Jurkat, Clone E6-1 (cell line): ENCODE measurements at regions not wholly inside any gene's neighbourhood (a gene's known extent, or its start where the extent isn't known, plus 50 kb on each side); places are given as distances from the start of the nearest gene placed in this dataset.

Source experiments
- DNase-seq: peaks from one replicate; pipeline ENCODE4 v3.0.0-alpha.2; 2011; ENCODE audit warnings: low read depth, low spot score
- H3K4me3 ChIP-seq: 2 replicates; pipeline ENCODE4 v1.5.1; 2011; ENCODE audit warnings: mild to moderate bottlenecking, low read length, control low read depth, moderate library complexity

- H3K4me3 ChIP-seq: no peak overlapping the region
- no peak for DNase-seq
These were observed 334.5 kb upstream of the IRX4 start for GRCh38 chr5:2217219-2217618.

- no peak for DNase-seq
- no peak overlapping the region for H3K4me3 ChIP-seq
These were observed 332.3 kb upstream of the IRX4 start for GRCh38 chr5:2214910-2215590.

DNA sequence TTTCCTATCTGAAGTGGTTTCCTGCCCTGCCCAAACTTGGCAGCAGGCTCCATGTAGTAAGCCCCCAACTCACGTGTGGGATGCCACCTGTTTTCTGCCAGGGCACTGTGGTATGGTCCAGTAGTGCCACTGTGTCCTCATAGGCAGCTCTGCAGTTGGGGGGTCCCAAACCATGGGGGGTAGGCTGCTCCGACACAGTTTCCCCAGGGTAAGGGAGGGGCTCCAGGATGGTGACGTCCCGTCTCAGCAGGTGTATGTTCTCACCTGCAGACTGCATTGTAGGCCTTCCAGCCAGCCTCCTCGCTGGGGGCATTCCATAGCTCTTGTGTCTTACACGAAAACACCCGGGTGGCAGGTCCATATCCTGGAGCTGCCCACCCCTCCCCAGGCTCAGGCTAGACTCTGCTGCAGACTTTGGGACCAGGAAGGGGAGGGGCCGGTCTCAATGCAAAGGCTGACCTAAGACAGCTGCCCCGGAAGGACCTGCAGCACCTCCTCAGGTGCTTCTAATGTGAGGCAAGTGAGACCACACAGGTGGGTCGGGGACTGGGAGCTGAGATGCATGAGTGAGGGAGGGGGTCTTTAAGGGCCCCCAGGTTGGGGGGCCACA is 330.5 kb upstream of the IRX4 start:
- H3K4me3 ChIP-seq: no peak overlapping the region
- DNase-seq: no peak

DNA sequence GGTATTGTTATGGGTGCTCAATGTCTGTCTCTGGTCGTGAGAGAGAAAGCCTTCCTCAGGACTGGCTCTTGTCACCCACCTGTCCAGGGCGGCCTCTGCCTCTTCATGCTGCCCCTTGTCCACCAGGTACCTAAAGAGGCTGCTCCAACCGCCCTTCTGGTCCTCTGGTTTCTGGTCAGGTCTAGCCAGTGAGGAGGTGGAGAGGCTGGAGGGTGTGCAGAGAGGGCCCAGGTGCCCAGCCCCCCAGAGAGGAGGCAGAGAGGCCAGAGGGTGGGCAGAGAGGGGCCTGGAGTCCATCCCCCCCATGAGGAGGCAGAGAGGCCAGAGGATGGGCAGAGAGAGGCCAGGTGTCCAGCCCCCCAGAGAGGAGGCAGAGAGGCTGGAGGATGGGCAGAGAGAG is 329.8 kb upstream of the IRX4 start:
- no peak for DNase-seq

DNA sequence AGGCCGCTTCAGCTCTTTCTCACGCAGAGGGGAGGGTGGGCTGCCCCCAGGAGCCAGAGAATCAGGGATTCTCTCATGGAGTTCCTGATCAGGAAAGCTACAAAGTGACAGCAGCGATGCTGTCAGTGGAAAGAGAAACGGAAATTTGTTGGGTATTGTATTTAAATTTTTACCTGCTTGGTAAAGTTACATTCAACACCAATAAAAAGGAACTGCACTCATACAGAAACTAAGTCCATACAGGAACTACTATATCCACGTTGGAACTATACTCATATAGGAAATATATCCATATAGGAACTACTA is 325.5 kb upstream of the IRX4 start:
- no peak overlapping the region for H3K4me3 ChIP-seq
- DNase-seq: no peak

More for the DNA sequence above, 329.8 kb upstream of the IRX4 start:
- no peak overlapping the region for H3K4me3 ChIP-seq

DNA sequence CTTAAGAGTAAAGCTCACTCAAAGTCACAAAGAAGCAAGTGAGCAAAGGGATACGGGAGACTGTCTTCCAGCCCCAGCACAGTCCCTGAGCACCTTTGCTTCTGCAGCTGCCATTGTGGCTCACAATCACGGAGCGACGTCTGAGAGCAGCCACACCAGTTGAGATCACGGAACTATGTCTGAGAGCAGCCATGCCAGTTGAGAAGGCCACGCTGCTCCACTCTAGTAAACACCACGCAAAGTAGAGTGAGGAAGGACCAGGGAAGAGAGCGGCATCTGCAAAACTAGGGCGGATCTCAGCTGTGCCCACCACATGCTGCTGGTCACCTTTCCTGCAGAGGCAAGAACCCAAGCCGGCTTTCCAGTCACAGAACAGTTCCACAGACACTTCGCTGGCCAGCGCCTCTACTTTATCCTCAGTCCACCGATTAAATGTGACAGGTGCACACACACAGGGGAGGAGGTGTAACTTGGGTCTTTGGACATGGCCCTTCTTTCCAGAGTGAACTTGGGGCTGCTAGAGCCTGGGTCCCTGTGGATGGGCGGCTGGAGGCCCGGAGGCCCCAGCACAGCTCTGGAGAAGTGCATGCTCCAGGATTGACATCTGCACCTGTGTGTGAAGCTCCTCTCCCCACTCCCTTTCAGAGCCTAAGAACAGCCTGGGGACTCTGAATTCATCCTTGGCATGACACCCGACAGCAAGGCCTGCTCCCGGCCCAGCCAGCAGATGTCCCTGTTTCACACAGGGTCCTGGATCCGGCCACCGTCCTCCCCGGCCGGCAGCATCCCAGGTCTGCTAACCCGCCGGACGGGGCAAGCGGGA is 324.9 kb upstream of the IRX4 start:
- DNase-seq: no peak
- no peak overlapping the region for H3K4me3 ChIP-seq

GRCh38 chr5:2207109-2207399 is 324.3 kb upstream of the IRX4 start:
- H3K4me3 ChIP-seq: no peak overlapping the region
- no peak for DNase-seq

- no peak for DNase-seq
- no peak overlapping the region for H3K4me3 ChIP-seq
These were observed 323.8 kb upstream of the IRX4 start for GRCh38 chr5:2206293-2207108.

DNA sequence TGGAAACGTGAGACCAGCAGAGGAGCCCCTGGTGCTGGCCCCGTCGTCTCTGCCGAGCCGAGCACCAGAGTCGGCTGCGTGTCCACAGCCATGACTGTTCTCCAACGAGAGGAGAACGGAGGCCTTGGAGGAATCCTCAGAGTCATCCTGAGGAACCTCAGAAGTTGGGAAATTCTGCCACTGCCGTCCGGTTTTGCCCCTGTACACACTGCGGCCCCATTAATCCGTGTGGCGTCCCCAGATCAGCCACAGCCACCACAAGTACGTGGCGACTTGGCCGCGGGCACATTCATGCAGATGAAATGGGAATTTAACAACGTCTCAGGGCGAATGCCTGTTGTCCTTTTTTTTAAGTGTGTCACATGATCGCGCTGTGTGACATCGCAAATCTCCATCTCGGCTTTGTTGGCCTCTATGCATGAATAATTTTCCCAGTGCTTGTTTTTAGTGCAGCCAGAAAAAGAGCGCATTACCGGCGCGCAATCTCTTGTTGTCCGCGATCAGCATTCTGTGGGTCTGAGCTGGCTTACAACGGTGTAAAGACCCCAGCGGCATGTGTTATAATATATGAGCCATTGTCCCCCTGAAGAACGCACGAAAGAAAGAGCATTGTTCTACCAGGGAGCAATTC is 323.0 kb upstream of the IRX4 start:
- H3K4me3 ChIP-seq: no peak overlapping the region
- no peak for DNase-seq

- no peak overlapping the region for H3K4me3 ChIP-seq
- no peak for DNase-seq
These were observed 322.5 kb upstream of the IRX4 start for GRCh38 chr5:2205185-2205585.

DNA sequence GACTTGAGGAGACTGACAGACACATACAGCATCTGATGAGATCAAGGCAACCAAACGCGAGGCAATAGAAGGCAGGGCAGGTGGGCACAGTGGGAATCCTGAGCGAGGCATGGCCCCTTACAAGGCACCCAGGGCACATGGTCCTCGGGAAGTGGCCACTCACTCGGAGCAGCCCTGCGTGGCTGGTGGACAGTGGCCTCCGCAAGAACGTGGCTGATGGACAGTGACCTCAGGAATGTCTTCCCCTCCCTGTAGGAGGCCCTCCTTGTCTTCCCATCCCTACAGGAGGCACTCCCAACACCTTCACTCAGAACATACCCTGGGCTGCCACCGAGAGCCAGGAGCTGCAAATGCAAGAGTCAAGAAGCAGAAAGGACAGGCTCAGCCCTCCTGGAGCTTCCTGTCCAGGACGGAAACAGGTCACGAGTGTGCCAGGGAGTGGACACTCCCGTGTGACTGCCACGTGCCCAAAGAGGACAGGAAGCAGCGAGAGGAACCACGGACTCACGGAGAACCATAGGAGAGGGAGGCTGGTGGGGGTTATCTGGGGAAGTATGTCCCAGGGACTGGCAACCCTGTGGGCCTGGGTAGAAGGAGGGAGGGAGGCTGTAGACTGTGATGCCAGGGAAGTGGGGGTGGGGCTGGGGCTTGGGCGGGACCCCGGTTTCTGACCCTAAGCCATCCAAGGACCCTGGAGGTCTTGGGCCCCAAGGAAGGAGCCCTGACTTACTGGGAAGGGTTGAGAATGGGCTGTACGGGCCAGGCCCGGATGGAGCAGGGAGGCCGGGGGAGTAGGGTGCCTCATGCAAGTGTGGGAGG is 321.9 kb upstream of the IRX4 start:
- H3K4me3 ChIP-seq: no peak overlapping the region
- DNase-seq: no peak

DNA sequence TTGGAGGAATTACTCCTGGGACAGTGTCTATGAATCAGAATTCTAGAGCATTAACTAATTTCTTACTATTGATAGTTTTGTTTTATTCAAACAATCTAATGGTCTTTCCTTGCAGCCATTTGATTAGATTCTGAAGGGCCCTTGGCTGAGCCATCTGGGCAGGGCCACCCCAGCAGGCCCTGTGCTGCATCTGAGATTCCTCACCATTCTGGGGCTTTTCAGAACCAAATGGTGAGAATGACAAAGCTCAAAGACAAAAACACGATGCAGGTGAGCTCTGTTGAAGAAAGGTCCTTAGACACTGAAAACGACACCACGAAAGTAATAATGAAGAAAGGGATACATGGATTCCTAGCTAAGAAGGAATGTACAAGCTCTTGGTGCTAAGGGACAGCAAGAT is 321.0 kb upstream of the IRX4 start:
- no peak for DNase-seq
- H3K4me3 ChIP-seq: no peak overlapping the region

DNA sequence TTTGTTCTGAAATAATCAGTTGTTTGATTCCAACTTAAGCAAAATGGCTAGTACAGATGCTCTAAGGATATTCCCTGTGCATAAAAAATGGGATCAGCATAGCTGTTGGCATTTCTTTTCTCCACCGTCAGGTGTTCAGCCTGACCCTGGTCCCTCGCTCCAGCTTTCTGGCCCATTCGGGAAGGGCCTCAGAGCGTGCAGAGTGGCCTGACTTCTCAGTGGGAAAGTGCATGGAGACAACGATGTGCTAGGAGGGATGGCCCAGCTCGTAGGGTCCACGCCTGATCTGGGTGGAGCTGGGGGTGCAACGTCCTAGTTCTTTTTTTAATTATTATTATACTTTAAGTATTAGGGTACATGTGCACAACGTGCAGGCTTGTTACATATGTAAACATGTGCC is 319.1 kb upstream of the IRX4 start:
- H3K4me3 ChIP-seq: no peak overlapping the region
- no peak for DNase-seq

DNA sequence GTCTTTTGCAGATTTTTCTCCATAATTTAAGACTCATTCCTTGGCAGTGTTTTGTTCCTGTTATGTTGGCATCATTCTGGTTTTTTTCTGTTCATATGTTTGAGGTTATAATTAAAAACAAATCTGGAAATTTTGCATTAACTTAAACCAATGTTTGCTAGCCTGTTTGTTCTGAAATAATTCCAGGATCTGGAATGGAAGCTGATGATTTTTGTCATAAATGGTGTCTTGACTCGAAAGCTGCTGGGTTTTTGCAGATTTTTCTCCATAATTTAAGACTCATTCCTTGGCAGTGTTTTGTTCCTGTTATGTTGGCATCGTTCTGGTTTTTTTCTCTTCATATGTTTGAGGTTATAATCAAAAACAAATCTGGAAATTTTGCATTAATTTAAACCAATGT is 318.7 kb upstream of the IRX4 start:
- no peak for DNase-seq

GRCh38 chr5:2201011-2201410 is 318.3 kb upstream of the IRX4 start:
- DNase-seq: no peak
- no peak overlapping the region for H3K4me3 ChIP-seq

More for the DNA sequence above, 318.7 kb upstream of the IRX4 start:
- H3K4me3 ChIP-seq: no peak overlapping the region

DNA sequence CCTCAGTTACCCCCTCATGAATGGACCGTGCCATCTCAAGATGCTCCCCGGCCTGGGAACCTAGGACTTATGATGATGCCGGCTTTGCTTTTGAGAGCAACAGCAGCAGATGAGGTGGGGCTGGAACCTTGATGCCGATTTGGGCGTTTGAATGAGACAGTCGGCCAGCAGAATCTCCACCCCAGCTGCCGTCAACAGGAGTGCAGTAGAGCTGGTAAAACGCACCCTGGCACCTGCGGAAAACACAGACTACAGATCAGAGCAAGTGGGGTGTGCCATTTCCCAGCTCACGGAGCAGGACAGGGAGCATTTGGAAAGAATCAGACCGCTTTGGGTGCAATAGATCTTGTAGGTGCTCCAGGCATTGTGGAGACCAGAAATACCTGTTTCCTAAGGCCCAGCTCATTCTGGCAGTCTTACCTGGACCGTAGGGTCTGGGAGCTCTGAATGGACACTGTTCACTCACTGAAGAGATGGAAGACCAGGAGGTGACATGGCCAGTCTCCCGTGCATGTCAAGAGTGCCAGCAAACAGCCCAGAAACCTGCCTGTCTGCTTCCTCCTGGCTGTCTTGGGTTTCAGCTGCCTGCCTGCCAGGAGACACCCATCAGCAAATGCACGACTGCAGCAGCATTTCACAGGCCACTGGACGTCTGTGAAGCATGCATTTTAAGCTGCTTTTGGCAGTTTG is 317.7 kb upstream of the IRX4 start:
- no peak for DNase-seq

DNA sequence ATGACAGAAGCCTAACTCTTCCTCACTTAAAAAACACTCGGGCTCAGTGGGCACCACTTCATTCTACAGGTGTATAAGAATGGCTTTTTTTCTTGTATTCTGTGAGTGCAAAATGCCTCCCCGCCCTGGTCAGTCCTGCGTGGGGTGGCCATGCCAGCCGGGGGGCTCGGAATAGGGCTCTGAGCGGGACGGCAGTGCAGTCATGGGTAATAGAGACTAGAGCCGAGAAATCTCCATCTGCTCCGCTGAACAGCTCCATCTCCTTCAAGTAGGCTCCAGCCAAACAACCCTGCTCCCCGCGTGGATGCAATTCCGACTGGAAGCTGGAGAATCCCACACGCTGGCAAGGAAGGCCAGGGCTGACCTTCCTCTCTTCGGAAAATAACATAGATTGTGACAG is 317.0 kb upstream of the IRX4 start:
- H3K4me3 ChIP-seq: no peak overlapping the region
- DNase-seq: no peak

More for the DNA sequence above, 317.7 kb upstream of the IRX4 start:
- no peak overlapping the region for H3K4me3 ChIP-seq

GRCh38 chr5:2196989-2197619 is 314.4 kb upstream of the IRX4 start:
- no peak for DNase-seq
- no peak overlapping the region for H3K4me3 ChIP-seq
